WTC11 (cell line): ENCODE measurements at regions not wholly inside any gene's neighbourhood (a gene's known extent, or its start where the extent isn't known, plus 50 kb on each side); places are given as distances from the start of the nearest gene placed in this dataset.
A peak's percentile ranks its signal among the peaks of the same experiment; 100 is the strongest.

Experiments
- ATF1 ChIP-seq: sonication (generic); formaldehyde crosslinking; IDR thresholded peaks from 2 replicates; pipeline ENCODE4 v1.8.1; 2023; ENCODE audit warnings: mild to moderate bottlenecking, moderate library complexity, missing genetic modification reagents
- ATF2 ChIP-seq: sonication (generic); formaldehyde crosslinking; IDR thresholded peaks from 2 replicates; pipeline ENCODE4 v1.8.1; 2022; ENCODE audit warnings: low read depth, missing genetic modification reagents, borderline replicate concordance
- ATF3 ChIP-seq: sonication (generic); formaldehyde crosslinking; conservative IDR thresholded peaks from 2 replicates; pipeline ENCODE4 v1.8.1; 2022; ENCODE audit warnings: mild to moderate bottlenecking, missing genetic modification reagents
- CBFB ChIP-seq: sonication (generic); formaldehyde crosslinking; IDR thresholded peaks from 2 replicates; pipeline ENCODE4 v1.8.1; 2022; ENCODE audit warnings: mild to moderate bottlenecking, low read depth, missing genetic modification reagents
- CREB1 ChIP-seq: sonication (generic); formaldehyde crosslinking; IDR thresholded peaks from 2 replicates; pipeline ENCODE4 v1.8.0; 2023; ENCODE audit warnings: mild to moderate bottlenecking, missing genetic modification reagents
- E2F1 ChIP-seq: sonication (generic); formaldehyde crosslinking; IDR thresholded peaks from 2 replicates; pipeline ENCODE4 v1.8.0; 2022; ENCODE audit warnings: mild to moderate bottlenecking, missing genetic modification reagents
- E2F5 ChIP-seq: sonication (generic); formaldehyde crosslinking; IDR thresholded peaks from 2 replicates; pipeline ENCODE4 v1.8.1; 2022; ENCODE audit warnings: mild to moderate bottlenecking, moderate library complexity, missing genetic modification reagents
- ESRRA ChIP-seq: sonication (generic); formaldehyde crosslinking; IDR thresholded peaks from 2 replicates; pipeline ENCODE4 v1.8.1; 2022; ENCODE audit warnings: mild to moderate bottlenecking, missing genetic modification reagents, borderline replicate concordance
- ETV6 ChIP-seq: sonication (generic); formaldehyde crosslinking; IDR thresholded peaks from 2 replicates; pipeline ENCODE4 v1.8.1; 2022; ENCODE audit warnings: mild to moderate bottlenecking, missing genetic modification reagents
- FOXJ3 ChIP-seq: sonication (generic); formaldehyde crosslinking; IDR thresholded peaks from 2 replicates; pipeline ENCODE4 v1.9.0; 2021; ENCODE audit warnings: missing genetic modification reagents, mild to moderate bottlenecking, borderline replicate concordance
- FOXP1 ChIP-seq: sonication (generic); formaldehyde crosslinking; IDR thresholded peaks from 2 replicates; pipeline ENCODE4 v1.8.0; 2022; ENCODE audit warnings: missing genetic modification reagents, mild to moderate bottlenecking, moderate library complexity, borderline replicate concordance
- GRHL2 ChIP-seq: fragments of 250-450 bp; sonication (Bioruptor Pico); IDR thresholded peaks from 2 replicates; pipeline ENCODE4 v1.8.0; 2022; ENCODE audit warnings: mild to moderate bottlenecking, moderate library complexity; ENCODE audit not compliant: insufficient replicate concordance, severe bottlenecking
- HMGXB4 ChIP-seq: sonication (generic); formaldehyde crosslinking; IDR thresholded peaks from 2 replicates; pipeline ENCODE4 v1.8.1; 2023; ENCODE audit warnings: mild to moderate bottlenecking, moderate library complexity, missing genetic modification reagents
- JUN ChIP-seq: sonication (generic); formaldehyde crosslinking; IDR thresholded peaks from 2 replicates; pipeline ENCODE4 v1.8.0; 2023; ENCODE audit warnings: mild to moderate bottlenecking, missing genetic modification reagents
- KAT7 ChIP-seq: sonication (generic); formaldehyde crosslinking; IDR thresholded peaks from 2 replicates; pipeline ENCODE4 v1.8.1; 2023; ENCODE audit warnings: missing genetic modification reagents, mild to moderate bottlenecking, borderline replicate concordance
- MLX ChIP-seq: sonication (generic); formaldehyde crosslinking; IDR thresholded peaks from 2 replicates; pipeline ENCODE4 v1.8.1; 2023; ENCODE audit warnings: mild to moderate bottlenecking, missing genetic modification reagents, moderate library complexity
- NFATC4 ChIP-seq: fragments of 250-450 bp; sonication (Bioruptor Pico); IDR thresholded peaks from 2 replicates; pipeline ENCODE4 v1.9.0; 2021; ENCODE audit warnings: mild to moderate bottlenecking
- NFE2L1 ChIP-seq: sonication (generic); formaldehyde crosslinking; IDR thresholded peaks from 2 replicates; pipeline ENCODE4 v1.8.1; 2023; ENCODE audit warnings: missing genetic modification reagents
- NFYB ChIP-seq: sonication (generic); formaldehyde crosslinking; conservative IDR thresholded peaks from 2 replicates; pipeline ENCODE4 v1.8.0; 2022; ENCODE audit warnings: low read depth, missing genetic modification reagents
- OVOL2 ChIP-seq: fragments of 250-450 bp; sonication (Bioruptor Pico); IDR thresholded peaks from 2 replicates; pipeline ENCODE4 v1.9.0; 2021; ENCODE audit warnings: mild to moderate bottlenecking, borderline replicate concordance
- PREB ChIP-seq: sonication (generic); formaldehyde crosslinking; IDR thresholded peaks from 2 replicates; pipeline ENCODE4 v1.8.1; 2022; ENCODE audit warnings: mild to moderate bottlenecking, missing genetic modification reagents, moderate library complexity, borderline replicate concordance
- RELA ChIP-seq: sonication (generic); formaldehyde crosslinking; IDR thresholded peaks from 2 replicates; pipeline ENCODE4 v1.8.1; 2022; ENCODE audit warnings: missing genetic modification reagents, mild to moderate bottlenecking, borderline replicate concordance
- SMAD3 ChIP-seq: sonication (generic); formaldehyde crosslinking; IDR thresholded peaks from 2 replicates; pipeline ENCODE4 v1.8.0; 2022; ENCODE audit warnings: missing genetic modification reagents, mild to moderate bottlenecking, borderline replicate concordance
- SMAD4 ChIP-seq: sonication (generic); formaldehyde crosslinking; IDR thresholded peaks from 2 replicates; pipeline ENCODE4 v1.8.0; 2022; ENCODE audit warnings: mild to moderate bottlenecking, missing genetic modification reagents
- TEAD4 ChIP-seq: sonication (generic); formaldehyde crosslinking; IDR thresholded peaks from 2 replicates; pipeline ENCODE4 v1.8.0; 2022; ENCODE audit warnings: mild to moderate bottlenecking, missing genetic modification reagents
- TP53 ChIP-seq: sonication (generic); formaldehyde crosslinking; IDR thresholded peaks from 2 replicates; pipeline ENCODE4 v1.8.1; 2023; ENCODE audit warnings: mild to moderate bottlenecking, missing genetic modification reagents
- ZBTB43 ChIP-seq: sonication (generic); formaldehyde crosslinking; IDR thresholded peaks from 2 replicates; pipeline ENCODE4 v1.8.1; 2023; ENCODE audit warnings: mild to moderate bottlenecking, missing genetic modification reagents
- ZNF416 ChIP-seq: fragments of 250-450 bp; sonication (Bioruptor Pico); IDR thresholded peaks from 2 replicates; pipeline ENCODE4 v1.9.0; 2021; ENCODE audit warnings: mild to moderate bottlenecking, inconsistent platforms
- ZNF423 ChIP-seq: fragments of 250-450 bp; sonication (Bioruptor Pico); IDR thresholded peaks from 2 replicates; pipeline ENCODE4 v2.1.2; 2022; ENCODE audit warnings: mild to moderate bottlenecking, moderate library complexity

- TF ChIP-seq HMGXB4 (CRISPR knock-in tag): no peak
- no peak for TF ChIP-seq ATF1 (CRISPR knock-in tag)
- no peak for TF ChIP-seq TEAD4 (CRISPR knock-in tag)
- peak; percentile 70; the same call in 1 of the 2 replicates for TF ChIP-seq NFE2L1
- TF ChIP-seq CREB1 (CRISPR knock-in tag): no peak
- TF ChIP-seq NFYB: no peak
- TF ChIP-seq ZNF423: 0 out of 2 replicates have a peak, but pooled peaks have one; percentile 5
- no peak for TF ChIP-seq GRHL2
- no peak for TF ChIP-seq ESRRA
- TF ChIP-seq ATF2 (CRISPR knock-in tag): no peak
- no peak; the same call in 1 of the 2 replicates for TF ChIP-seq JUN
- no peak for TF ChIP-seq RELA (CRISPR knock-in tag)
- TF ChIP-seq SMAD3 (CRISPR knock-in tag): peak; percentile 77; the same call in 1 of the 2 replicates
- TF ChIP-seq KAT7: no peak
- TF ChIP-seq FOXJ3 (CRISPR knock-in tag): no peak; the same call in 1 of the 2 replicates
- TF ChIP-seq PREB (CRISPR knock-in tag): no peak
- TF ChIP-seq MLX (CRISPR knock-in tag): no peak
- TF ChIP-seq ATF3 (CRISPR knock-in tag): no peak
- no peak for TF ChIP-seq OVOL2 (CRISPR knock-in tag)
- 0 out of 2 replicates have a peak, but pooled peaks have one; percentile 79 for TF ChIP-seq ETV6 (CRISPR knock-in tag)
- no peak for TF ChIP-seq FOXP1 (CRISPR knock-in tag)
- no peak for TF ChIP-seq E2F1 (CRISPR knock-in tag)
- no peak for TF ChIP-seq SMAD4
- peak; percentile 47; the same call in 1 of the 2 replicates for TF ChIP-seq TP53 (CRISPR knock-in tag)
- TF ChIP-seq ZNF416 (CRISPR knock-in tag): no peak
- 0 out of 2 replicates have a peak, but pooled peaks have one; percentile 32 for TF ChIP-seq E2F5 (CRISPR knock-in tag)
- no peak for TF ChIP-seq ZBTB43 (CRISPR knock-in tag)
- peak; percentile 67; the same call in 1 of the 2 replicates for TF ChIP-seq CBFB
- no peak for TF ChIP-seq NFATC4
Measured at GRCh38 chr9:27749838-27750237, 176.6 kb upstream of the C9orf72 start (continued).
